Trophoblast cell (in vitro differentiated cells and primary cell): ENCODE measurements at regions not wholly inside any gene's neighbourhood (a gene's known extent, or its start where the extent isn't known, plus 50 kb on each side); places are given as distances from the start of the nearest gene placed in this dataset.

Experiments
- DNase-seq, 2 donors: peaks; one replicate each; pipeline ENCODE4 v3.0.0-alpha.2; 2016
- H2AFZ ChIP-seq: 2 replicates; pipeline ENCODE4 v1.6.1; 2013; ENCODE audit warnings: low read length, moderate library complexity, mild to moderate bottlenecking; ENCODE audit not compliant: insufficient read depth, poor library complexity
- H2AK5ac ChIP-seq: 2 replicates; pipeline ENCODE4 v1.6.1; 2013; ENCODE audit warnings: mild to moderate bottlenecking, low read length
- H2BK120ac ChIP-seq: 2 replicates; pipeline ENCODE4 v1.6.1; 2013; ENCODE audit warnings: low read length, mild to moderate bottlenecking, moderate library complexity; ENCODE audit not compliant: insufficient read depth, poor library complexity
- H2BK12ac ChIP-seq: 2 replicates; pipeline ENCODE4 v1.6.1; 2013; ENCODE audit warnings: mild to moderate bottlenecking, low read length, moderate library complexity
- H2BK5ac ChIP-seq: 2 replicates; pipeline ENCODE4 v1.6.1; 2013; ENCODE audit warnings: low read length, low read depth, moderate library complexity, mild to moderate bottlenecking; ENCODE audit not compliant: poor library complexity
- H3K14ac ChIP-seq: 2 replicates; pipeline ENCODE4 v1.6.1; 2013; ENCODE audit warnings: mild to moderate bottlenecking, low read length
- H3K18ac ChIP-seq: 2 replicates; pipeline ENCODE4 v1.6.1; 2013; ENCODE audit warnings: mild to moderate bottlenecking, low read length
- H3K23ac ChIP-seq: 2 replicates; pipeline ENCODE4 v1.6.1; 2013; ENCODE audit warnings: low read length
- H3K27ac ChIP-seq: 2 replicates; pipeline ENCODE4 v1.5.1; 2013; ENCODE audit warnings: low read depth, mild to moderate bottlenecking, inconsistent platforms, low read length, moderate library complexity
- H3K27me3 ChIP-seq: 2 replicates; pipeline ENCODE4 v1.6.1; 2013; ENCODE audit warnings: inconsistent platforms, mild to moderate bottlenecking, low read length, moderate library complexity; ENCODE audit not compliant: insufficient read depth
- H3K36me3 ChIP-seq, 2 experiments: 1 replicate in 1 of 2; 2 replicates in 1 of 2; pipeline ENCODE4 v1.6.1; 2013; ENCODE audit warnings: low read length in 2 of 2, mild to moderate bottlenecking in 2 of 2, moderate library complexity in 1 of 2; ENCODE audit not compliant: insufficient read depth in 2 of 2, control insufficient read depth in 1 of 2
- H3K4ac ChIP-seq: 2 replicates; pipeline ENCODE4 v1.6.1; 2013; ENCODE audit warnings: low read depth, mild to moderate bottlenecking, low read length, moderate library complexity
- H3K4me1 ChIP-seq, 2 experiments: 1 replicate in 1 of 2; 2 replicates in 1 of 2; pipeline ENCODE4 v1.6.1; 2013; ENCODE audit warnings: low read length in 2 of 2, mild to moderate bottlenecking in 2 of 2, moderate library complexity in 1 of 2; ENCODE audit not compliant: insufficient read depth in 2 of 2, control insufficient read depth in 1 of 2
- H3K4me2 ChIP-seq: 2 replicates; pipeline ENCODE4 v1.6.1; 2013; ENCODE audit warnings: inconsistent platforms, mild to moderate bottlenecking, low read length, moderate library complexity
- H3K4me3 ChIP-seq: 2 replicates; pipeline ENCODE4 v1.5.1; 2013; ENCODE audit warnings: mild to moderate bottlenecking, low read depth, low read length, inconsistent platforms
- H3K79me1 ChIP-seq: one replicate; pipeline ENCODE4 v1.6.1; 2013; ENCODE audit warnings: low read length
- H3K79me2 ChIP-seq: 2 replicates; pipeline ENCODE4 v1.6.1; 2013; ENCODE audit warnings: low read length, mild to moderate bottlenecking; ENCODE audit not compliant: control insufficient read depth, insufficient read depth, poor library complexity
- H3K9ac ChIP-seq: 2 replicates; pipeline ENCODE4 v1.6.1; 2013; ENCODE audit warnings: mild to moderate bottlenecking, low read length
- H3K9me3 ChIP-seq: 2 replicates; pipeline ENCODE4 v1.6.1; 2013; ENCODE audit warnings: low read depth, mild to moderate bottlenecking, control low read depth, inconsistent platforms, low read length; ENCODE audit not compliant: insufficient read depth
- H4K12ac ChIP-seq: 2 replicates; pipeline ENCODE4 v1.6.1; 2013; ENCODE audit warnings: low read depth, mild to moderate bottlenecking, low read length, moderate library complexity
- H4K8ac ChIP-seq: 2 replicates; pipeline ENCODE4 v1.6.1; 2013; ENCODE audit warnings: low read depth, mild to moderate bottlenecking, low read length, moderate library complexity
- H4K91ac ChIP-seq: one replicate; pipeline ENCODE4 v1.6.1; 2013; ENCODE audit warnings: low read depth, mild to moderate bottlenecking, low read length, moderate library complexity
- WGBS: extraction: QIAGEN DNeasy Blood & Tissue Kit; methylation state at CpG from one replicate; pipeline ENCODE4 v1.1.7; 2013; ENCODE audit warnings: missing lambda C conversion rate; ENCODE audit not compliant: insufficient read length, insufficient coverage; ENCODE audit errors: extremely low coverage; 5-methylcytosine and 5-hydroxymethylcytosine counted together

- Histone ChIP-seq H4K12ac (no peak overlapping the region), H3K4me3 (no peak overlapping the region), H2AFZ (no peak overlapping the region), H2AK5ac (no peak overlapping the region), H2BK120ac (no peak overlapping the region), H3K14ac (no peak overlapping the region), H3K23ac (no peak overlapping the region), H3K27me3 (no peaks in the 10 kb centered on the region), H3K79me2 (no peaks in the 10 kb centered on the region), H3K4me2 (no peak overlapping the region), H3K79me1 (no peaks in the 10 kb centered on the region), H3K4me1 (no peaks in the 10 kb centered on the region), H3K27ac (no peak overlapping the region), H3K18ac (no peak overlapping the region), H2BK12ac (no peak overlapping the region), H3K4ac (no peak overlapping the region), H3K36me3 (no peaks in the 10 kb centered on the region), H2BK5ac (no peak overlapping the region), H4K91ac (no peak overlapping the region), H3K9ac (no peak overlapping the region), H3K9me3 (peaks cover 11% of the 10 kb centered on the region), H4K8ac (no peak overlapping the region)
- no CpG with 5 or more reads among the region's 1 CpG for WGBS
- no peak for DNase-seq
These were observed 173.1 kb downstream of the NECTIN3 start for GRCh38 chr3:111244760-111245159.

GRCh38 chr3:111246967-111247760 is 175.5 kb downstream of the NECTIN3 start:
- no CpG with 5 or more reads among the region's 7 CpGs for WGBS

GRCh38 chr3:111248406-111248805 is 176.8 kb downstream of the NECTIN3 start:
- no peak overlapping the region for H3K9ac ChIP-seq
- WGBS = no CpG with 5 or more reads among the region's 1 CpG
- no peaks in the 10 kb centered on the region for H3K36me3 ChIP-seq

More at GRCh38 chr3:111246967-111247760, 175.5 kb downstream of the NECTIN3 start:
- Histone ChIP-seq H3K79me2 (no peaks in the 10 kb centered on the region), H4K91ac (no peak overlapping the region), H3K4me1 (no peaks in the 10 kb centered on the region), H2BK12ac (no peak overlapping the region), H2BK5ac (no peak overlapping the region), H4K12ac (no peak overlapping the region), H2BK120ac (no peak overlapping the region), H3K4me3 (no peak overlapping the region), H3K27me3 (no peaks in the 10 kb centered on the region), H3K9ac (no peak overlapping the region), H3K4me2 (no peak overlapping the region), H3K27ac (no peak overlapping the region), H2AFZ (no peak overlapping the region), H3K9me3 (peaks cover 7% of the 10 kb centered on the region), H3K79me1 (no peaks in the 10 kb centered on the region), H3K14ac (no peak overlapping the region), H3K4ac (no peak overlapping the region), H4K8ac (no peak overlapping the region), H2AK5ac (no peak overlapping the region), H3K36me3 (no peaks in the 10 kb centered on the region), H3K23ac (no peak overlapping the region), H3K18ac (no peak overlapping the region)
- DNase-seq = no peak

GRCh38 chr3:111249421-111249820 is 177.8 kb downstream of the NECTIN3 start:
- H3K4ac ChIP-seq = no peak overlapping the region
- no peak overlapping the region for H2BK12ac ChIP-seq
- H4K91ac ChIP-seq = no peak overlapping the region
- no peaks in the 10 kb centered on the region for H3K36me3 ChIP-seq
- H2BK5ac ChIP-seq = no peak overlapping the region
- no peak overlapping the region for H3K4me2 ChIP-seq
- no peak overlapping the region for H3K14ac ChIP-seq
- H2BK120ac ChIP-seq = no peak overlapping the region
- H3K9ac ChIP-seq = no peak overlapping the region
- no peak overlapping the region for H3K4me3 ChIP-seq
- DNase-seq = no peak
- H3K4me1 ChIP-seq = no peaks in the 10 kb centered on the region
- H3K18ac ChIP-seq = no peak overlapping the region
- H3K79me1 ChIP-seq = no peaks in the 10 kb centered on the region
- H2AK5ac ChIP-seq = no peak overlapping the region
- H2AFZ ChIP-seq = no peak overlapping the region
- H3K79me2 ChIP-seq = no peaks in the 10 kb centered on the region
- no peak overlapping the region for H3K27ac ChIP-seq
- no peak overlapping the region for H3K23ac ChIP-seq
- no peak overlapping the region for H4K8ac ChIP-seq
- no peaks in the 10 kb centered on the region for H3K27me3 ChIP-seq
- H3K9me3 ChIP-seq = no peaks in the 10 kb centered on the region
- H4K12ac ChIP-seq = no peak overlapping the region

More at GRCh38 chr3:111248406-111248805, 176.8 kb downstream of the NECTIN3 start:
- no peak overlapping the region for H4K12ac ChIP-seq
- H3K27me3 ChIP-seq = no peaks in the 10 kb centered on the region
- H2BK5ac ChIP-seq = no peak overlapping the region
- DNase-seq = no peak
- no peaks in the 10 kb centered on the region for H3K79me2 ChIP-seq
- H3K4me3 ChIP-seq = no peak overlapping the region
- no peaks in the 10 kb centered on the region for H3K79me1 ChIP-seq
- no peak overlapping the region for H3K27ac ChIP-seq
- H3K14ac ChIP-seq = no peak overlapping the region
- H3K4me2 ChIP-seq = no peak overlapping the region
- no peak overlapping the region for H2AK5ac ChIP-seq
- no peaks in the 10 kb centered on the region for H3K4me1 ChIP-seq
- no peak overlapping the region for H3K18ac ChIP-seq
- no peak overlapping the region for H4K8ac ChIP-seq
- no peak overlapping the region for H4K91ac ChIP-seq
- H2AFZ ChIP-seq = no peak overlapping the region
- H3K9me3 ChIP-seq = peaks cover under 1% of the 10 kb centered on the region
- H2BK120ac ChIP-seq = no peak overlapping the region
- H3K23ac ChIP-seq = no peak overlapping the region
- no peak overlapping the region for H3K4ac ChIP-seq
- no peak overlapping the region for H2BK12ac ChIP-seq
